ENCODE measurements at regions not wholly inside any gene's neighbourhood (a gene's known extent, or its start where the extent isn't known, plus 50 kb on each side); places are given as distances from the start of the nearest gene placed in this dataset.

DNA sequence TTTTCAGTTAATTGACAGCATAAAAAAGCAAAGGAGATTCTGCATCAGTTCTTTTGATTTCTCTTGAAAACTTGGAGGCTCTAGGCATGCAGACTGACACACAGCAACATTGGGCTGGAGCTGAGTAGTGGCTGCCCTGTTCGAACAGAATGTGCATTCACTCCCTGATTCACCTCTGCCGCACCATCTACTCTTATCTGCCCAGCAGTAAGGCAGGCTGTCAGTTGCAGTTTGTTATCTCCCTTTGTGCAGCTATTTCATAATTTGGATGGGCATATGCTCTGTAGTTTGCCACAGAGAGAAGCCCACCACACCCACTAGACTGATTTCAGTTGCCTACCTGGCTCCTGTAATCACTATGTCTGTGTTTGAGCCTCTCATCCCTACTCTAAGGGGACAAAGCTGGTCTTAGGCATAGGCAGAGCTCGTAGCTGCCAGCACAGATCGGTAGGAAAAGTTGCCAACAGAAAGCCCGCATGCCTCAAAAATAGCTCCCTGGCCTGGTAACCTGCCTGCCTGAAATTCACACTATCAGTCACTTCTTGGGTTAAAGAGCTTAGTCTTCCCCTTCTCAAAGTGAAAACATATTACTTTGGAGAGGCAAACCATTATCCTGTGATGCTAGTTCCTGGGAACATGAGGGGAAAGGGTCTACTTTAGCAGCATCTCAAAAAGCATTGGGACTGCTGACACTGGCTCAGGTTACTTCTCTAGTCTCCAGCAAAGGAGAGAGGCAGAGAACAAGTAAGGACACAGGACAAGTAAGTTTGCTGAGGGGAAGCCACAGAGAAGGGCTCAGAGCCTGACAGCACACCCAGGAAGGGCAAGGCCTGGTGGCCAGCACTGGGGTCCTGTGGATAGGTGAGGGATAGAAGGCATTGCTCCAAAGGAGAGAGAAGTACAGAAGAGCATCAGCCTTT, 75.9 kb upstream of the TMEM164 start:
- Histone ChIP-seq H3K27ac (ENCODE audit: control insufficient read depth, insufficient read depth) (no peak overlapping the region), H3K4me1 (ENCODE audit: control insufficient read depth, insufficient read depth, low read length) (peaks cover 5% of the 10 kb centered on the region), H3K79me2 (ENCODE audit: control insufficient read depth, insufficient read depth, low read length) (no peaks in the 10 kb centered on the region), H3K9ac (ENCODE audit: control insufficient read depth, insufficient read depth, low read length) (no peak overlapping the region), H3K4me2 (ENCODE audit: control insufficient read depth, insufficient read depth) (no peak overlapping the region), H3K4me3 (no peak overlapping the region), H2AFZ (ENCODE audit: control insufficient read depth, low read depth, low read length) (no peak overlapping the region), H4K20me1 (ENCODE audit: control insufficient read depth, insufficient read depth) (no peaks in the 10 kb centered on the region), H3K9me3 (replicated peaks; ENCODE audit: control insufficient read depth, insufficient read depth, low read length) (no peaks in the 10 kb centered on the region), H3K27me3 (replicated peaks in 1 of 2; ENCODE audit: control insufficient read depth in 2 of 2, insufficient read depth in 2 of 2, low read length in 1 of 2) (no peaks in the 10 kb centered on the region), H3K36me3 (ENCODE audit: control insufficient read depth in 2 of 2, insufficient read depth in 2 of 2, low read length in 1 of 2) (no peaks in the 10 kb centered on the region)
- ATAC-seq (no peak), FAIRE-seq (no peak), DNase-seq (ENCODE audit: low read depth, low spot score) (no peak)
- ChIA-PET CTCF (interaction anchor here (0.6 kb wide), 1 partner anchor 131 kb away, joined by 3 read pairs; no protein-coding TSS in a partner anchor), POLR2A (no interaction called here), SMC1A (ENCODE audit: uncharacterized antibody, unreplicated experiment) (no interaction called here), RAD21 (ENCODE audit: unreplicated experiment) (no interaction called here)
- TF ChIP-seq FOXM1 (IDR thresholded peaks at IDR 0.05; ENCODE audit: low read depth, low read length) (no peak), LARP7 (IDR thresholded peaks at IDR 0.05) (no peak), MEF2B (IDR thresholded peaks at IDR 0.05; ENCODE audit: partially characterized antibody, poor library complexity, severe bottlenecking) (no peak), RELA (IDR thresholded peaks at IDR 0.05; ENCODE audit: borderline replicate concordance, partially characterized antibody) (no peak), SP1 (IDR thresholded peaks at IDR 0.05; ENCODE audit: low read depth, low read length) (no peak), CHD2 (IDR thresholded peaks at IDR 0.05; ENCODE audit: borderline replicate concordance, low read depth, low read length) (no peak), NFIC (IDR thresholded peaks at IDR 0.05; ENCODE audit: low read depth, low read length) (no peak), EZH2 (IDR thresholded peaks at IDR 0.05; ENCODE audit: borderline replicate concordance, control insufficient read depth, low read depth, low read length) (no peak)
- TF ChIP-seq, protein P1, sequence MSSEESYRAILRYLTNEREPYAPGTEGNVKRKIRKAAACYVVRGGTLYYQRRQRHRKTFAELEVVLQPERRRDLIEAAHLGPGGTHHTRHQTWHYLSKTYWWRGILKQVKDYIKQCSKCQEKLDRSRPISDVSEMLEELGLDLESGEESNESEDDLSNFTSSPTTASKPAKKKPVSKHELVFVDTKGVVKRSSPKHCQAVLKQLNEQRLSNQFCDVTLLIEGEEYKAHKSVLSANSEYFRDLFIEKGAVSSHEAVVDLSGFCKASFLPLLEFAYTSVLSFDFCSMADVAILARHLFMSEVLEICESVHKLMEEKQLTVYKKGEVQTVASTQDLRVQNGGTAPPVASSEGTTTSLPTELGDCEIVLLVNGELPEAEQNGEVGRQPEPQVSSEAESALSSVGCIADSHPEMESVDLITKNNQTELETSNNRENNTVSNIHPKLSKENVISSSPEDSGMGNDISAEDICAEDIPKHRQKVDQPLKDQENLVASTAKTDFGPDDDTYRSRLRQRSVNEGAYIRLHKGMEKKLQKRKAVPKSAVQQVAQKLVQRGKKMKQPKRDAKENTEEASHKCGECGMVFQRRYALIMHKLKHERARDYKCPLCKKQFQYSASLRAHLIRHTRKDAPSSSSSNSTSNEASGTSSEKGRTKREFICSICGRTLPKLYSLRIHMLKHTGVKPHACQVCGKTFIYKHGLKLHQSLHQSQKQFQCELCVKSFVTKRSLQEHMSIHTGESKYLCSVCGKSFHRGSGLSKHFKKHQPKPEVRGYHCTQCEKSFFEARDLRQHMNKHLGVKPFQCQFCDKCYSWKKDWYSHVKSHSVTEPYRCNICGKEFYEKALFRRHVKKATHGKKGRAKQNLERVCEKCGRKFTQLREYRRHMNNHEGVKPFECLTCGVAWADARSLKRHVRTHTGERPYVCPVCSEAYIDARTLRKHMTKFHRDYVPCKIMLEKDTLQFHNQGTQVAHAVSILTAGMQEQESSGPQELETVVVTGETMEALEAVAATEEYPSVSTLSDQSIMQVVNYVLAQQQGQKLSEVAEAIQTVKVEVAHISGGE (CRISPR knock-in tag; IDR thresholded peaks at IDR 0.05) = no peak
- TF ChIP-seq, protein P2, sequence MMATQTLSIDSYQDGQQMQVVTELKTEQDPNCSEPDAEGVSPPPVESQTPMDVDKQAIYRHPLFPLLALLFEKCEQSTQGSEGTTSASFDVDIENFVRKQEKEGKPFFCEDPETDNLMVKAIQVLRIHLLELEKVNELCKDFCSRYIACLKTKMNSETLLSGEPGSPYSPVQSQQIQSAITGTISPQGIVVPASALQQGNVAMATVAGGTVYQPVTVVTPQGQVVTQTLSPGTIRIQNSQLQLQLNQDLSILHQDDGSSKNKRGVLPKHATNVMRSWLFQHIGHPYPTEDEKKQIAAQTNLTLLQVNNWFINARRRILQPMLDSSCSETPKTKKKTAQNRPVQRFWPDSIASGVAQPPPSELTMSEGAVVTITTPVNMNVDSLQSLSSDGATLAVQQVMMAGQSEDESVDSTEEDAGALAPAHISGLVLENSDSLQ (IDR thresholded peaks at IDR 0.05) = no peak
- no TSS peak for BruUV-seq (replicated peaks)
- 45% methylated on average over 5 of the region's 5 CpGs for WGBS (ENCODE audit: insufficient coverage, insufficient replicate concordance, low lambda C conversion rate, missing lambda C conversion rate)
- in situ Hi-C loops (cut with MboI) (no loop called here), intact Hi-C loops (cut with micrococcal nuclease; ENCODE audit: unreplicated experiment) (no loop called here)
